ENCODE measurements at regions not wholly inside any gene's neighbourhood (a gene's known extent, or its start where the extent isn't known, plus 50 kb on each side); places are given as distances from the start of the nearest gene placed in this dataset.
"Not testable (repeated sequence)": the region's sequence is repeated elsewhere in the genome, so short reads cannot be mapped to it uniquely, and the experiment has no call there.

- no peak for DNase-seq
These were observed 589.0 kb downstream of the TMEM121 start for GRCh38 chr14:106115401-106115800.

DNA sequence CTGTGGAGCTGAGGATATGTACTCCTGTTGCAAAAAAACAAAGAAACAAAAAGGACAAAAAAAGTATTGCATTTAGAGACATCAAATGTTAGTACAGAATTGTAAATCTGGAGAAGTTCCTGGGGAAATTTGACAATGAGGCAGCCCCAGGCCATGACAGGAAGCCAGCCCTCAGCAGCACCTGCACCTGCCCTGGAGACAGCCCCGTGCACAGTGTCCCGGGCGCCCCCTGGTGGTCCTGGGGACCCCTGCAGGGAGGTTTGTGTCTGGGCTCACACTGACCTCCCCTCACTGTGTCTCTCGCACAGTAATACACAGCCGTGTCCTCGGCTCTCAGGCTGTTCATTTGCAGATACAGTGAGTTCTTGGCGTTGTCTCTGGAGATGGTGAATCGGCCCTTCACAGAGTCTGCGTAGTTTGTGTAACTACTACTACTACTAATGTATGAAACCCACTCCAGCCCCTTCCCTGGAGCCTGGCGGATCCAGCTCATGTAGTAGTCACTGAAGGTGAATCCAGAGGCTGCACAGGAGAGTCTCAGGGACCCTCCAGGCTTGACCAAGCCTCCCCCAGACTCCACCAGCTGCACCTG lies 590.1 kb downstream of the TMEM121 start:
- not testable (repeated sequence) for DNase-seq

GRCh38 chr14:106120101-106120500 lies 593.7 kb downstream of the TMEM121 start:
- DNase-seq, result no peak

DNA sequence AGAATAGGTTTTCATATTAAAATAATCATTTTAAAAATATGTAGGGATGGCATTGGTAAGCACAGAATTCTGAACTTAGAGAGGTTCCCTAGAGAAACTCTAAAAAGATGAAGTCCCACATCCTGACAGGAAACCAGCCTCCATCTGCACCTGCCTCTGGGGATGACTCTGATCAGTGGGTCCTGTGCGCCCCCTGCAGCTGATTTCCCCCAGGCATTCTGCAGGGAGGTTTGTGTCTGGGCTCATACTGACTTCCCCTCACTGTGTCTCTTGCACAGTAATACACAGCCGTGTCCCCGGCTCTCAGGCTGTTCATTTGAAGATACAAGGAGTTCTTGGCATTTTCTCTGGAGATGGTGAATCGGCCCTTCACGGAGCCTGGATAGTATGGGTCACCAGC lies 602.9 kb downstream of the TMEM121 start:
- DNase-seq, result no peak

DNA sequence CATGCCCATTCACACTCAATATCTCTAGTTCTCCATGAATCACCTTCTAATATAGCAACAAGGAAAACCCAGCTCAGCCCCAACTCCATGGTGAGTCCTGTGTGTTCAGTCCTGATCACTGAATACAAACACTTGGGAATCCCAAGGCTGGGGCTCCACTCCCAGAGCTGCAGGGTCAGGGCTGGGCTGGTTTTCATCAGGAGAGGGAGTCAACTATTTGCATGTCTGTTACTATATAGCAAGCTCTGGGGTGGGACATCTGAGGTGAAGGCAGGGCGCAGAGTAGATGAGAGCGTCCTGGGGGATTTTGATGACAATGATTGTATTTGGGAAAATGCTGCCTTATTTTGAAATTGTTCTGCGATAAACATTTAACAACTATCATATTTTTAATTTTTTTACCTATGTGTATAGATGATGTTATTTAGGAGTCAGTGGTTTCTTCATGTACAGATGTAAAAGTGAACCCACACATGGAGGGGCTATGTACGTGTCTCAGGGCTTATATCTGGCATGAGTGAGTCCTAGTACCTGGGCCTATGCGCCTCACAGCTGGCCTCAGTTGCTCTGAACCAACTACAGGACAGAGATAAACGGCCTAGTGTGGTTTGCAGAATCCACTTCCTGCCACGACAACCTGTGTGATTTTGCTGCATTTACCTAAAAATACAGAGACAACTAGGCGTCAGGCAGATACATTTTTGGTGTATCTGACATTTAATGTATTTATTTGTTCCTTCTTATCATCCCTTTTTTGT lies 603.7 kb downstream of the TMEM121 start:
- not testable (repeated sequence) for DNase-seq

DNA sequence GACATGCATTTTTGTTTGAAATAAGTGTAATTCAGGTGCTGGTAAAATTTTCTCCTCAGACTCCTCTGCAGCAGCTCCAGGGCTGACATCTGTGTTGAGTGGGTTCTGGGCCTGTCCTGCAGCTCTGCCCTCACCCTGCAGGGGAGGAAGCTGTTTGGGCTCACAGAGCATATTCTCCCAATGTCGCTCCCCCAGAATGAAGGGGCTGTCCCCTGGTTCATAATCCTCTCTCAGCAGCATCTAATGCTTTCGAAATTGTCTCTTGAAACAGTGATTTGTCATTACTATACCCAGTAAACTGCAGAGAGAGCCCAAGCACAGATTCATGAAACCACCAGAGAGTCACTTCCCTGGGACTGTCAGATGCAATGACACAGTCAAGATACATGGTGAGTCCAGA lies 606.7 kb downstream of the TMEM121 start:
- DNase-seq, result not testable (repeated sequence)

DNA sequence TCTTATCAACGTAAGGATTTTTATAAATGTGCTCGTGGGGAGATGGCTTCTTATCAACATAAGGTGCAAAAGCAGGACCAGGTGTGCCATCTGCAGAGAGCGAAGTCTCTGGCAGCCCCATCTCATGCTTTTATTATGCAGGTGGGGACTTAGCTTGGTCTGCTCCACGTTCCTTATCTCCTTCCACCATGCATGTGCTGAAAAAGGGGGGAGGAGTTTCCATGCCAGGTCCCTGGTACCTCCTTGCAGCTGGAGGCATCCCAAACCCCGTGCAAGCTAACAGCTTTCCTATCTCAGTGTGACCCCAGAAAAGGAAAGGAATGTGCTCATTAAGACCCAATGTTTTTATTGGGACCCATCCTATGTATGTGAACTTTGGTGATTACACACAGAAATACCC lies 608.5 kb downstream of the TMEM121 start:
- DNase-seq, result no peak

GRCh38 chr14:106141242-106142220 lies 615.1 kb downstream of the TMEM121 start:
- no peak for DNase-seq

GRCh38 chr14:106145731-106146130 lies 619.3 kb downstream of the TMEM121 start:
- not testable (repeated sequence) for DNase-seq

- peak; percentile 42 for DNase-seq
These were observed 627.1 kb downstream of the TMEM121 start for GRCh38 chr14:106153362-106153955.

- no peak for DNase-seq
These were observed 636.9 kb downstream of the TMEM121 start for GRCh38 chr14:106163316-106163715.

- DNase-seq, result not testable (repeated sequence)
These were observed 637.4 kb downstream of the TMEM121 start for GRCh38 chr14:106163812-106164211.

DNA sequence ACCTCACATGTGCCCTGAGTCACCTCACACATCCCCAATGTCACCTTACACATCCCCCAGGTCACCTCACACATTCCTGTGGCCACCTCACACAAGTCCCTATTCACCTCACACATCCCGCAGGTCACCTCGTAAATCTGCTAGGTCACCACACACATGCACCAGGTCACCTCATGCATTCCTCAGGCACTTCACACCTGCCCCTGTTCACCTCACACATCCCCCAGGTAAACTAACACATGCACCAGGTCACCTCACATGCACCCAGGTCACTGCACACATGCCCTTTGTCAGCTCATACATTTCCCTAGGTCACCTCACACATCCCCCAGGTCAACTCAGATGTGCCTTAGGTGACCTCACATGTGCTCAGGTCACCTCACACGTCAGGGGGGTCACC lies 639.8 kb downstream of the TMEM121 start:
- DNase-seq, result no peak

DNA sequence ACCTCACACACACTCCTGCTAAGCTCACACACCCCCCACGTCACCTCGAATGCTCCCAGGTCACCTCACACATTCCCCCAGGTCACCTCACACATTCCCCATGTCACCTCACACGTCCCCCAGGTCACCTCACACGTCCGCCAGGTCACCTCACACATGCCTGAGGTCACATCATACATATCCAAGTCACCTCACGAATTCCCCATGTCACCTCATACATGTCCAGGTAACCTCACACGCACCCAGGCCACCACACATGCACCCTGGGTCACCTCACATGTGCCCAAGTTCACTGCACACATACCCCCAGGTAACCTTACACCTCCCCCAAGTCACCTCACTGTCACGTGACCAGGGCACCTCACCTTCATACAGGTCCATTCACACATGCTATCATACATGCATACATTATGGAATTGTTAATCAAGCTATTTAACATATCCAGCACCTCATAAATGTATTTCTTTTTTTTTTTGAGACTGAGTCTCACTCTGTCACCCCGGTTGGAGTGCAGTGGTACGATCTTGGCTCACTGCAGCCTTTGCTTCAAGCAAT lies 640.3 kb downstream of the TMEM121 start:
- no peak for DNase-seq

GRCh38 chr14:106170163-106170658 lies 643.8 kb downstream of the TMEM121 start:
- DNase-seq, result not testable (repeated sequence)

- no peak for DNase-seq
These were observed 647.8 kb downstream of the TMEM121 start for GRCh38 chr14:106174206-106174605.

- not testable (repeated sequence) for DNase-seq
These were observed 651.2 kb downstream of the TMEM121 start for GRCh38 chr14:106177266-106178246.

DNA sequence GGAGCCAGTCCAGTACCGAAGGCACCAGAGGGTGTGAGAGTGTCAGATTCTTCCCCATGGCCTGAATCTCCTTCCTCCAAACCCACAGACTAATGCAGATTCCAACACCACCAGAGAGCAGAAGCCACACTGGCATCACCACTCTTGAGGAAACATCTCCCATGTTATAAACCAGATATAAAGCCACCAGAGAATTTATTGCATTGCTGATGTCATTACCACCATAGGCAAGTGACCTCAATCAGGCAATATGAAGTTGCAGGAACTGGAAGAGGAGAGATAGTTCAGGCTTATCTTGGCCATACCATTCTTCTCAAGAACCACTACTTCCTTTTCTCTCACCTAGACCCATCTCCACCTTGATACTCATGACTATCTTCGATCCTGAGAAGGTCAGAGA lies 653.4 kb downstream of the TMEM121 start:
- no peak for DNase-seq

GRCh38 chr14:106184771-106185170 lies 658.4 kb downstream of the TMEM121 start:
- not testable (repeated sequence) for DNase-seq

- not testable (repeated sequence) for DNase-seq
These were observed 658.9 kb downstream of the TMEM121 start for GRCh38 chr14:106185174-106185836.

GRCh38 chr14:106185837-106186233 lies 659.5 kb downstream of the TMEM121 start:
- no peak for DNase-seq
